ENCODE measurements at regions not wholly inside any gene's neighbourhood (a gene's known extent, or its start where the extent isn't known, plus 50 kb on each side); places are given as distances from the start of the nearest gene placed in this dataset.

DNA sequence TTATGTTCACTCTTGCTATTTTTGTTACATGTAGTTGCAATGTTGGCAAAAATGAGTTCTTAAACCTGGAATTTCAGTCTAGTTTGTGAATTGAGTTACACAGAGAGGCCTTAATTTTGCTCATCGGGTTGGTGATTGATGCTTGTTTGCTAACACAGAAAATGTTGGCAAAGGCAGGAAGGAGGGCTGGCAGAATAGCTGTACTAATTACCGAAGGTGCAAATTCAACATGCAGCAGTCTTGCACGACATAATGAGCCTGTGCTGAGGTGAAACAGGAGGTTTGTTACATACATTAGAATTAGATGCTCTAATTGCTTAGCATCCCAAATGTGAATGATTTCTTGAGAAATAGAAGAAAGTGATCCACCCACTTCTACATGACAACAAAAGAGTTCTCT is 475.0 kb upstream of the TOM1L1 start:
- intact Hi-C loops (cut with DNase I), result no loop called here
- Histone ChIP-seq H3K4me1 (no peaks in the 10 kb centered on the region), H3K27ac (no peak overlapping the region), H3K36me3 (no peaks in the 10 kb centered on the region), H3K4me3 (no peak overlapping the region), H3K9me3 (no peaks in the 10 kb centered on the region), H3K27me3 (no peaks in the 10 kb centered on the region)
- TF ChIP-seq, protein P1, sequence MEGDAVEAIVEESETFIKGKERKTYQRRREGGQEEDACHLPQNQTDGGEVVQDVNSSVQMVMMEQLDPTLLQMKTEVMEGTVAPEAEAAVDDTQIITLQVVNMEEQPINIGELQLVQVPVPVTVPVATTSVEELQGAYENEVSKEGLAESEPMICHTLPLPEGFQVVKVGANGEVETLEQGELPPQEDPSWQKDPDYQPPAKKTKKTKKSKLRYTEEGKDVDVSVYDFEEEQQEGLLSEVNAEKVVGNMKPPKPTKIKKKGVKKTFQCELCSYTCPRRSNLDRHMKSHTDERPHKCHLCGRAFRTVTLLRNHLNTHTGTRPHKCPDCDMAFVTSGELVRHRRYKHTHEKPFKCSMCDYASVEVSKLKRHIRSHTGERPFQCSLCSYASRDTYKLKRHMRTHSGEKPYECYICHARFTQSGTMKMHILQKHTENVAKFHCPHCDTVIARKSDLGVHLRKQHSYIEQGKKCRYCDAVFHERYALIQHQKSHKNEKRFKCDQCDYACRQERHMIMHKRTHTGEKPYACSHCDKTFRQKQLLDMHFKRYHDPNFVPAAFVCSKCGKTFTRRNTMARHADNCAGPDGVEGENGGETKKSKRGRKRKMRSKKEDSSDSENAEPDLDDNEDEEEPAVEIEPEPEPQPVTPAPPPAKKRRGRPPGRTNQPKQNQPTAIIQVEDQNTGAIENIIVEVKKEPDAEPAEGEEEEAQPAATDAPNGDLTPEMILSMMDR (IDR thresholded peaks at IDR 0.05), result no peak
- TF ChIP-seq EP300 (IDR thresholded peaks at IDR 0.05) (no peak), POLR2A (IDR thresholded peaks at IDR 0.05) (no peak), POLR2AphosphoS5 (IDR thresholded peaks at IDR 0.05) (no peak)
- 64 to 66% methylated on average over 3 of the region's 3 CpGs for WGBS, 2 donors
- DNase-seq, result no peak

DNA sequence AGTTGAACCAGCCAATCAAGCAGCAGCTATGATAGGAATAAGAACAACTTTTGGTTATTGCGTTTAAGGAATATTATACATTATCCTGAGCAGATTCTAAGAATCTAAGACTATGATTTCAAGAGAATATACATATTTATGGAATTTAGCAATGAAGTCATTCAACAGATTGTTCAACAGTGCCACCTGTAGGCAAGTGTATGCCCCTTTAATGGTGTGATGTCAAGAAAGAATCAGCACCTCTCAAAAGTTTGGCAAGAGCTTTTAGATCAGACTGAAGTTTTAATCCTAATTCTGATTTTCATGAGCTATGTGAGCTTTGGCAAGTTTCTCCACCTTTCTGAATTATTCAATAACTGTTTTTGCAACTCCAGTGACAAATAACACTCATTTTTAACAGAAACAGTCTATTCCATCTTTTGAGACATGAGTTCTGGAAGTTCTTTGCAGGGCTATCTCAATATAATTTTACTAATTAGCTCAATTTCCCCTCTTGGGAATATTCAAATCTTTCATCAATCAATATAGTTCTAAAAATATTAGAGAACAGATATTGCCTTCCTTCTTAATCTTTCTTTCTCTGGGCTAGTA is 474.3 kb upstream of the TOM1L1 start:
- Histone ChIP-seq H3K9me3 (no peaks in the 10 kb centered on the region), H3K27me3 (no peaks in the 10 kb centered on the region), H3K4me1 (no peaks in the 10 kb centered on the region), H3K4me3 (no peak overlapping the region), H3K36me3 (no peaks in the 10 kb centered on the region), H3K27ac (no peak overlapping the region)
- WGBS, 2 donors, result 54 to 55% methylated on average over 1 of the region's 1 CpG
- TF ChIP-seq EP300 (IDR thresholded peaks at IDR 0.05), result no peak
- no peak for TF ChIP-seq POLR2AphosphoS5 (IDR thresholded peaks at IDR 0.05)
- TF ChIP-seq, protein P1 (IDR thresholded peaks at IDR 0.05), result no peak
- no peak for TF ChIP-seq POLR2A (IDR thresholded peaks at IDR 0.05)
- DNase-seq, result no peak
- intact Hi-C loops (cut with DNase I), result no loop called here

DNA sequence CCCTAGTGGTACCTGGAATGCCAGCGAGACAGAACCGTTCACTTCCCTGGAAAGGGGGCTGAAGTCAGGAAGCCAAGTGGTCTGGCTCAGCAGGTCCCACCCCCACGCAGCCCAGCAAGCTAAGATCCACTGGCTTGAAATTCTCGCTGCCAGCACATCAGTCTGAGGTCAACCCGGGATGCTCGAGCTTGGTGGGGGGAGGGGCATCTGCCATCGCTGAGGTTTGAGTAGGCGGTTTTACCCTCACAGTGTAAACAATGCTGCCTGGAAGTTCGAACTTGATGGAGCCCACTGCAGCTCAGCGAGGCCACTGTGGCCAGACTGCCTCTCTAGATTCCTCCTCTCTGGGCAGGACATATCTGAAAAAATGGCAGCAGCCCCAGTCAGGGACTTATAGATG is 464.7 kb upstream of the TOM1L1 start:
- Histone ChIP-seq H3K27ac (no peak overlapping the region), H3K4me1 (no peaks in the 10 kb centered on the region), H3K9me3 (peaks cover 0 to 2% (median 0%) of the 10 kb centered on the region in 4 donors), H3K27me3 (no peaks in the 10 kb centered on the region), H3K36me3 (no peaks in the 10 kb centered on the region), H3K4me3 (no peak overlapping the region)
- intact Hi-C loops (cut with DNase I), result no loop called here
- DNase-seq, result no peak
- 59 to 64% methylated on average over 10 of the region's 10 CpGs for WGBS, 2 donors
- TF ChIP-seq EP300 (IDR thresholded peaks at IDR 0.05) (no peak), POLR2AphosphoS5 (IDR thresholded peaks at IDR 0.05) (no peak), POLR2A (IDR thresholded peaks at IDR 0.05) (no peak)
- TF ChIP-seq, protein P1 (IDR thresholded peaks at IDR 0.05), result no peak

DNA sequence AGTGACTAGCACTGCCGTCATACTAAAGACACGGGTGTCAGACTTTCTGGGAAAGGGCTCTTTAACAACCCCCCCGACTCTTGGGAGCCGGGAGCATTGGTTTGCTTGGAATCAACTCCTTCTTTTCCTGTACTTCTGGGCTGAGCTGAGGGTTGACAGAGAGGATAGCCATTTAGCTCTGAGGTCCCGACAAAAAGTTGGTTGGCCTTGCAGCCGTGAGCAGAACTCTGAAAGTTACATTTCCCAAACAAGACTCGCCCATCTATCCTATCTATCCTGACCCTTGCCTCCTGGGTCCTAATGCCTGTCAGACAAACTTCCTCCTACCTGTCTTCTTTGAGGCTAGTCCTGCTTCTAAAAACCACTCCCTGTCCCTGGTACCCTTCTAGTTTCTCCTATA is 460.8 kb upstream of the TOM1L1 start:
- H3K4me1 ChIP-seq, result no peaks in the 10 kb centered on the region
- DNase-seq, result no peak
- WGBS, 2 donors, result 70% methylated on average over 7 of the region's 7 CpGs

More for the DNA sequence above, 460.8 kb upstream of the TOM1L1 start:
- TF ChIP-seq POLR2A (IDR thresholded peaks at IDR 0.05), result no peak
- no peak for TF ChIP-seq EP300 (IDR thresholded peaks at IDR 0.05)
- TF ChIP-seq, protein P1 (IDR thresholded peaks at IDR 0.05), result no peak
- TF ChIP-seq POLR2AphosphoS5 (IDR thresholded peaks at IDR 0.05), result no peak
- intact Hi-C loops (cut with DNase I), result no loop called here
- H3K4me3 ChIP-seq, result no peak overlapping the region
- H3K27me3 ChIP-seq, result no peaks in the 10 kb centered on the region
- H3K9me3 ChIP-seq, result peaks cover 0 to 5% (median 0%) of the 10 kb centered on the region in 4 donors
- no peaks in the 10 kb centered on the region for H3K36me3 ChIP-seq
- H3K27ac ChIP-seq, result no peak overlapping the region
